SK-MEL-5 (cell line): ENCODE measurements at regions not wholly inside any gene's neighbourhood (a gene's known extent, or its start where the extent isn't known, plus 50 kb on each side); places are given as distances from the start of the nearest gene placed in this dataset.
A peak's percentile ranks its signal among the peaks of the same experiment; 100 is the strongest.

Experiments
- DNase-seq: peaks from one replicate; pipeline ENCODE4 v3.0.0-alpha.2; 2016; ENCODE audit warnings: low read depth, low spot score
- in situ Hi-C: cut with HindIII; loops from 2 replicates; pipeline ENCODE4 v1.10.0; 2016; ENCODE audit warnings: low sequenced_read_pairs, high pct_unique_total_duplicates, low pct_unique_long_range_greater_than_20kb

GRCh38 chr5:2214910-2215590 is 332.3 kb upstream of the IRX4 start:
- in situ Hi-C loops = no loop called here
- DNase-seq = no peak

GRCh38 chr5:2213121-2213730 is 330.5 kb upstream of the IRX4 start:
- in situ Hi-C loops = no loop called here
- no peak for DNase-seq

- no peak for DNase-seq
- in situ Hi-C loops = no loop called here
Observed at GRCh38 chr5:2212481-2212880, 329.8 kb upstream of the IRX4 start.

- in situ Hi-C loops = no loop called here
- no peak for DNase-seq
Observed at GRCh38 chr5:2208239-2208544, 325.5 kb upstream of the IRX4 start.

GRCh38 chr5:2207416-2208238 is 324.9 kb upstream of the IRX4 start:
- peak; percentile 64 for DNase-seq
- in situ Hi-C loops = no loop called here

DNA sequence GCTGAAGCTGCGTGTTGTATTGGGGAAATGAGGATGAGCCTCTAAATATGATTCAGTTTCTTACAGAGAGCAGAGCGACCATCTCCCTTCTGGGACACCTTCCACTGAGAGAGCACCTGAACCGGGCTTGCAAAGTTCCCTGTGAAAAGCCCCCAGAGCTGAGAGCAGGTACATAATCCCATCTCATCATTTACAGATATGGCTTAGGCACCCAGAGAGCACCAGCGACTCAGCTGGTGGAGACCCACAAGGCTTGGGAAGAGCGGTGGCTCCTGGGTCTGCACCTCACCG is 324.3 kb upstream of the IRX4 start:
- in situ Hi-C loops = no loop called here
- DNase-seq = no peak

GRCh38 chr5:2206293-2207108 is 323.8 kb upstream of the IRX4 start:
- in situ Hi-C loops = no loop called here
- DNase-seq = no peak

DNA sequence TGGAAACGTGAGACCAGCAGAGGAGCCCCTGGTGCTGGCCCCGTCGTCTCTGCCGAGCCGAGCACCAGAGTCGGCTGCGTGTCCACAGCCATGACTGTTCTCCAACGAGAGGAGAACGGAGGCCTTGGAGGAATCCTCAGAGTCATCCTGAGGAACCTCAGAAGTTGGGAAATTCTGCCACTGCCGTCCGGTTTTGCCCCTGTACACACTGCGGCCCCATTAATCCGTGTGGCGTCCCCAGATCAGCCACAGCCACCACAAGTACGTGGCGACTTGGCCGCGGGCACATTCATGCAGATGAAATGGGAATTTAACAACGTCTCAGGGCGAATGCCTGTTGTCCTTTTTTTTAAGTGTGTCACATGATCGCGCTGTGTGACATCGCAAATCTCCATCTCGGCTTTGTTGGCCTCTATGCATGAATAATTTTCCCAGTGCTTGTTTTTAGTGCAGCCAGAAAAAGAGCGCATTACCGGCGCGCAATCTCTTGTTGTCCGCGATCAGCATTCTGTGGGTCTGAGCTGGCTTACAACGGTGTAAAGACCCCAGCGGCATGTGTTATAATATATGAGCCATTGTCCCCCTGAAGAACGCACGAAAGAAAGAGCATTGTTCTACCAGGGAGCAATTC is 323.0 kb upstream of the IRX4 start:
- in situ Hi-C loops = no loop called here
- no peak for DNase-seq

DNA sequence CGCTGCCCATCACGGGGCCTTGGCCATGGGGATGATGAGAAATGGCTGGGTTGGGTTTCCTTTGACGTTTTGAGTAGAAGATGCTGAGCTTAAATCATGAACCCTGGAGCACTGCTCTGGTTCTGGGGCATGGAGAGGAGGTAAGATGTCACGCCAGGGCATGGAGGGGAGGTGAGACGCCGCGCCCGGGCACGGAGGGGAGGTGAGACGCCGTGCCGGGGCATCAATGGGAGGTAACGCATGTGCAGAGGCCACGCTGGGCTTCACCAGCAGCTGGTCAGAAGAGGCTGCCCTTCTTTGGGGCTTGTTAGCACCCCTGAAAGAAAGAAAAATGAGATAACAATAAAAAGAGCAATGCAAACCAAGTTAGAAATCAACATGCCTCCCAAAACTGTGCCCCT is 322.5 kb upstream of the IRX4 start:
- in situ Hi-C loops = no loop called here
- no peak for DNase-seq

- no peak for DNase-seq
Observed at GRCh38 chr5:2204366-2205184, 321.9 kb upstream of the IRX4 start.

GRCh38 chr5:2203774-2204173 is 321.0 kb upstream of the IRX4 start:
- in situ Hi-C loops = no loop called here
- DNase-seq = no peak

More at GRCh38 chr5:2204366-2205184, 321.9 kb upstream of the IRX4 start:
- in situ Hi-C loops = no loop called here

DNA sequence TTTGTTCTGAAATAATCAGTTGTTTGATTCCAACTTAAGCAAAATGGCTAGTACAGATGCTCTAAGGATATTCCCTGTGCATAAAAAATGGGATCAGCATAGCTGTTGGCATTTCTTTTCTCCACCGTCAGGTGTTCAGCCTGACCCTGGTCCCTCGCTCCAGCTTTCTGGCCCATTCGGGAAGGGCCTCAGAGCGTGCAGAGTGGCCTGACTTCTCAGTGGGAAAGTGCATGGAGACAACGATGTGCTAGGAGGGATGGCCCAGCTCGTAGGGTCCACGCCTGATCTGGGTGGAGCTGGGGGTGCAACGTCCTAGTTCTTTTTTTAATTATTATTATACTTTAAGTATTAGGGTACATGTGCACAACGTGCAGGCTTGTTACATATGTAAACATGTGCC is 319.1 kb upstream of the IRX4 start:
- in situ Hi-C loops = no loop called here
- no peak for DNase-seq

GRCh38 chr5:2201421-2201820 is 318.7 kb upstream of the IRX4 start:
- DNase-seq = no peak
- in situ Hi-C loops = no loop called here

DNA sequence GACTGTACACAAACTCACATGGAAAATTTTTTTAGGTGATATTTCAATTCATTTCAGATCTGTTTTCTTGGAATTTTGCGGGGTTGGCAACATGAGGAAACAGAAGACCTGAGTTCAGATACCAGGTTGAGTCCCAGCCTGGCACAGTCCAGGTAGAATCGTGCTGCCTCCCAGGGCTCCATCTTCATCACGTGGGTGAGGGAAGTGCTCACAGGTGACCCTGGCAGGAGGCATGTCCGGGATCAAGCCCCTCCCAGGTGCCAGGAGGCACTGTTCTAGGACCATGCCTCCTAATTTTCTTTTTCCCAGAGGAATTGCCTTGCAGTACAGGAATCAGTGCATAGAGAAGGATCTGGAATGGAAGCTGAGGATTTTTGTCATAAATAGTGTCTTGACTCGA is 318.3 kb upstream of the IRX4 start:
- no peak for DNase-seq
- in situ Hi-C loops = no loop called here

DNA sequence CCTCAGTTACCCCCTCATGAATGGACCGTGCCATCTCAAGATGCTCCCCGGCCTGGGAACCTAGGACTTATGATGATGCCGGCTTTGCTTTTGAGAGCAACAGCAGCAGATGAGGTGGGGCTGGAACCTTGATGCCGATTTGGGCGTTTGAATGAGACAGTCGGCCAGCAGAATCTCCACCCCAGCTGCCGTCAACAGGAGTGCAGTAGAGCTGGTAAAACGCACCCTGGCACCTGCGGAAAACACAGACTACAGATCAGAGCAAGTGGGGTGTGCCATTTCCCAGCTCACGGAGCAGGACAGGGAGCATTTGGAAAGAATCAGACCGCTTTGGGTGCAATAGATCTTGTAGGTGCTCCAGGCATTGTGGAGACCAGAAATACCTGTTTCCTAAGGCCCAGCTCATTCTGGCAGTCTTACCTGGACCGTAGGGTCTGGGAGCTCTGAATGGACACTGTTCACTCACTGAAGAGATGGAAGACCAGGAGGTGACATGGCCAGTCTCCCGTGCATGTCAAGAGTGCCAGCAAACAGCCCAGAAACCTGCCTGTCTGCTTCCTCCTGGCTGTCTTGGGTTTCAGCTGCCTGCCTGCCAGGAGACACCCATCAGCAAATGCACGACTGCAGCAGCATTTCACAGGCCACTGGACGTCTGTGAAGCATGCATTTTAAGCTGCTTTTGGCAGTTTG is 317.7 kb upstream of the IRX4 start:
- no peak for DNase-seq
- in situ Hi-C loops = no loop called here

- DNase-seq = no peak
- in situ Hi-C loops = no loop called here
Observed at GRCh38 chr5:2199697-2200096, 317.0 kb upstream of the IRX4 start.
